GM19238 (cell line): ENCODE measurements at regions not wholly inside any gene's neighbourhood (a gene's known extent, or its start where the extent isn't known, plus 50 kb on each side); places are given as distances from the start of the nearest gene placed in this dataset.
"Not testable (repeated sequence)": the region's sequence is repeated elsewhere in the genome, so short reads cannot be mapped to it uniquely, and the experiment has no call there.

Experiments
- DNase-seq: peaks from one replicate; pipeline ENCODE4 v3.0.0; 2011; ENCODE audit warnings: low spot score; ENCODE audit not compliant: insufficient read length

DNA sequence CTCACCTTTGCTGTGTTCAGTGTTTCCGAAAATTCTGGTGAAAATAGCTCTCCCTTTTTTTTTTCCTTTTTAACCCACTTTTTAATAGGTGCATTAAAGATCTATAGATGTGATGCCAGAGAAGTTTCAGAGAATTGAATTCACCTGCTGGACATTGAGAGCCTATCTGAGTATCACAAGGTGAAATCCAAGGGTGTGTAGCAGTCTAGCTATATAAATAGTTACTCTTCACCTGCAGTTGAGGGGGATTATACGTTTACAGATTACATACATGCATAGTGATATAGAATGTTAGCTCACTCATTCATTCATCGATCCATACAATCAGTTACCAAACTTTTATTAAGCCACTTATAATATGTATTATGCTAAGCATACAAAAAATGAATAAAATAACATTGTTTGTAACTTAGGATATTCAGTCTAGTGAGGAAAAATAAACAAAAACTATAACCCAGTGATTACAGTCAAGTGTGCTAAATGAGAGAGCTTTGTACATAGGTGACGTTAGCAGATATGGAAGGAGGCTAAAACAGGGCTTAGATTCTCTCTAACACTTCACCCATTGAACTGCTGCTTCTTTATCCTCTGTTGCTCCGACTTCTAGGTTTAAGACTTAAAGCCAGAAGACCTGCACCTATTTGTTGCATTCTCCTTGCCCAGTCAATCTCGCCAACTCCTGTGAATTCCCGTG lies 769.0 kb downstream of the STIM2 start:
- no peak for DNase-seq

DNA sequence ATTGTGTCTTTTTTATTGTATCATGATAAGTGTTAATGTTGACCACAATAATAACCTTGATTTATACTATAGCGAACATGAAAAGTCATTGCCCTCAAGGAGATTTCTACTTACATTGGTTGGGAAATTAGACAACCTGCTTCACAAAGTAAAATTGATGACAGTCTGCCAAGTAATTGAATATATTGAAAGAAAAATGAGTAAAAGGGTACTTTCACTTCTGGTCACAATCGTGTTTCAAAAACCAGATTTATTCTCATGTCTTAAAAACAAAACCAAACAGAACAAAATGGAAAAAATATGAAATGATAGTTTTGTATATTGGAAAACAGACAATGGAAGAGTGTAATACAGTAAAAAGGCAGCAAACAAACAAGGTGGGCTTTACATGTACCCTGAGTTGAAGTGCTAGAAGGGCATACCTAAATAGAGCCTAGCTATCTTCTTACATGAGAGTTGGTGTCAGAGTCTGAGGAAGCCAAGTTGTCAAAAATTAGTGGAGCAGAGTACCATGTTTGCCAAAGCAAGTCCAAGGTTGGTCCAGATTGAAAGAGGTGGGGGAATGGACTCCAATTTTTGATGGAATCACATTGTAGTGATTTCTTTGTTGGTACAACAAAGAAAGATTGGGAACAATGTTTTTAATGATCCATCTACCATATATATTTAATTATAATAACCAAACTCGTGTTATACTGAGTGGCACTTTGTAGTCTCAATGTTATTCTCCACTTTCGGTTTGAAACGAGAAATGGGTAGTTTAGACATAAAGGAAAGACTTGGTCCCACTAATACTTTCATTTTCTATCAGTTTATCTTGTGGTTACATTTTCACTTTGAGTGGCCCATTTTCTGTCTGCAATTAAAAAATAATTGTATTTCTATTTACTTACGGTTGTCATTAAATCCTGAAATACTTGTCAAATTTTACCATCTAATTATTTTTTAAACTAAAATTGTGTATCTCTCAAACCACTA lies 775.6 kb downstream of the STIM2 start:
- no peak for DNase-seq

GRCh38 chr4:27638163-27638915 lies 777.7 kb downstream of the STIM2 start:
- no peak for DNase-seq

DNA sequence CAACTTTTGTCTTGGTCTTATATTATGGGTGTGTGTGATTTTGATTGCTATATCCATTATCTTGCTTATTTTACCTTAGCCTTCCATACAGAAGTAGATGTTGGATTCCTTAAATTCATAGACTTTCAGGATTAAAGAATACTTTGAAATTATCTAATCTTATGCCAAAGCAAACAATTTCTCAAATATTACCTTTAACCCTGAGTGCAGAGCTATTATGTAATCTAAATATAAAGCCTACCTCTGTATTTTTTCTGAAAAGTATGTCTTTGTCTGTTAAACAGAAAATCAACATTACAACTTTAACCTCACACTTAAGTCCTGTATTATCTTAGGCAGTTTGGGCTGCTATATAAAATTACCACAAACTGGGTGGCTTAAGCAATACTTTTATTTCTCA lies 782.5 kb downstream of the STIM2 start:
- DNase-seq: no peak

GRCh38 chr4:27648416-27648815 lies 787.8 kb downstream of the STIM2 start:
- no peak for DNase-seq

DNA sequence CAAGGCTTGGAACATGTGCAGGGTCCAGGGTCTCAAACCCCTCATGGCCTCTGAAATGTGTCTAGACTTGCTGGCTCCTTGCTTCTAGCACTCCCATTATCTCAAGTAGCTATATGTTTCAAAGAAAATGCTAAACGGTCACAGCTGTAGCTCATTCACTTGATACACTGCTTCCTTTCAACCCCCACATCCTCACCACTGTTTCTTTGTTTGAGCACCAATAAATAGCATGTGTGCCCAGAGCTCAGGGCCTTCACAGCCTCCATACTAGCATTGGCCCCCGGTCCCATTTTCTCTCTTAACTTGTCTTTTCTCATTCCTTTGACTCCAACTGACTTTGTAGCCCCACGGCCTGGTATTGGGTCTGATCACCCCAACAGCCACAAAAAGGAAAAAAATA lies 801.8 kb downstream of the STIM2 start:
- DNase-seq: no peak

DNA sequence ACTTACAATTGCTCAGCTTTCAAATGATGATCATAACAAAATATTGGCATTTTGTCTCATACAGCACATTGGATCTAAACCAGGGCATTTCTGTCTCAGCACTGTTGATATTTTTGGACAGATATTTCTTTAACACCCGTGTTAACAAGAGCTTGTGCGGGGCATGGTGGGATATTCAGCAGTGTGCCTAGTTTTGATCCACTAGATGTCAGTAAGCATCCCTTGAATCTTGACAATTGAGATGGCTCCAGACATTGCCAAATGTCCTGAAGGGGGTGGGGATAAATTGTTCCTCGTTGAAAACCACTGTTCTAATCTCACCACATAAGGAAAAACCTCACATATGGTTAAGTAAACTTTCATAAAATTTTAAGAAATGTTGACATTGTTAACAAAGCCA lies 806.3 kb downstream of the STIM2 start:
- DNase-seq: no peak

DNA sequence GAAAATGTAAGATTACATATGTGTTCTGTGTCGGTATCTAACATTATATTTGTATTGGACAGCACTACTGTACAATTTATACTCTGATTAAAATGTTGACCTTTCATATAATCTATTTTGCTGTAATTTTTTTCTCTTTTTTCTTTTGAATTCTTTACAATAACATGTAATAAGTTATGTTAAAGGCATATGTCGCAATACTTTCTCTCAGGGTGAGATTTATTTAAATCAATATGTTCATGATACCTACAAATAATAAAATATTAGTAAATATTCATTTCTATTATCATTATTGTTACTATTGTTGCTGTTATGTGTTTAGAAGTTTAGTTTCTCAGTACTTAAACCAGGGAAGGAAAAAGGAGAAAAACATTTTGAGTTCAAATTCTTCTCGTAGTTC lies 807.4 kb downstream of the STIM2 start:
- no peak for DNase-seq

DNA sequence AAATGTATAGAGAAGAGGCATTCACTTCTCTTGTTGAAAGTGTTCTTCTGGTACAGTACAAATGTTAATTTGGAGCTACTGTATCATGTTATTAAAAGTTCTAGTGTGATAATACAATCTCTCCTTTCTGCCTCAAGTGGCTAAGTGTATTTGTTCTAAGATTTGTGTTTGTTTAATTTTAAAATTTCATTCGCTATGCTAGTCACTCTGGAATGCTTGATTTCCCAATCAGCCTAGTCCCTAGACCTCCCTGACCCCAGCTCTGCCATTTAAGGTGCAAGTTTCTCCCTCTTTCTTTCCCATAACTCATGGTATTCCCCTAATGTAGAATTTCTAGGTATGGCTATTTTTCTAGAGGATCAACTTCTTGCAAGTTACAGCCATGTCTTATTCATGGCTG lies 817.4 kb downstream of the STIM2 start:
- DNase-seq: no peak

DNA sequence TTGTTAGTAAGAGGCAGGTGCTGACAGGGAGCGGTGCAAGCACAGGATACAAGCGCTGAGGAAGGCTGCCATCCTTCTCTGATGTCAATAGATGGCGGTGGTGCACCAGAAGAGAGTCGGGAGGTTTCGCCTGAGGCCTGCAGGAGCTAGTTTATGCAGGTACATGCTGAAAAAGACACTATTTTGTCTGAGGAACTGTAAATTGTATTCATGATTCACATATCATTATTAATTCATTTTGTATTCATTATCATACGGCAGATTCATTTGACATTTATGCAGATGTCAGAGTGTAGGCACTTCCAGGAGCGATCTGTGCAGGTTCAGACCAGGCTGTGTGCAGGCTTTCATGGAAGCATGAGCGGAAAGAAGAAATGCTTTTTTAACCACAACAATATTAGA lies 824.0 kb downstream of the STIM2 start:
- DNase-seq: no peak

DNA sequence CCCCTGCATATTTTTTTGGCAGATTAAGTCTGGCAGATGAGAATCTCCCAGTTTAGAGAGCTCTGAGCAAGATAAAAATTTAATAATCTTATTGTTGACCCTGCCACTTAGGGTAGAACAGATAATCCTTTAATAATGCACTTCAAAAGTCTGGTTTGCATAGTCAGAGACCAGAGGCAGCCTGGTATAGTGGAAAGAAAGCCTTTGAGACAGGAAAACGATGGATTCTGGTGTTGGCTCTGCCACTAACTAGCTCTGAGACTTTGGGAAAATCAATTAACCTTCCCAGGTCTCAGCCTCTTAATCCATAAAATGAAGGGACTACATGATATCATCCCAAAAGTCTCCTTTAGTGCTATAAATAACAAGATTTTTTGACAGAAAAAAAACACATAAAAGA lies 824.5 kb downstream of the STIM2 start:
- no peak for DNase-seq

DNA sequence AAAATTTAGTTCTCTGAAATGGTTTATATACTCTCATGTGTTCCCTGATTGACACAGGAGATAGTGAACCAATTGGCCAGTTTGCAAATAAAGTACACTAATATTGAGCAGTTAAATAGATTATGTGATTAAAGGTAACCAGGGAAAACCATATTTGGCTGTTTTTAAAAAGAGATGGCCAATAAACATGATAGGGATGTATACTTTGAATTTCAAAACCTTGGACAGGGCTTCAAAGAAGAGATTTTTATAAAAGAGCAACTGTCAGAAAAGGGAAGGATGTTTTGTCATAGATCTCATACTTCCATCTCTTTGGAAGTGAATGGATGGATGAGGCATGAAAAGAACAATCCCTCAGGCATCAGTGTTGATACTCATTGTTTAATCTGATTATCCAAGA lies 825.3 kb downstream of the STIM2 start:
- DNase-seq: no peak

- DNase-seq: no peak
Observed at GRCh38 chr4:27692158-27692557, 831.5 kb downstream of the STIM2 start.

GRCh38 chr4:27692868-27693634 lies 832.4 kb downstream of the STIM2 start:
- no peak for DNase-seq

DNA sequence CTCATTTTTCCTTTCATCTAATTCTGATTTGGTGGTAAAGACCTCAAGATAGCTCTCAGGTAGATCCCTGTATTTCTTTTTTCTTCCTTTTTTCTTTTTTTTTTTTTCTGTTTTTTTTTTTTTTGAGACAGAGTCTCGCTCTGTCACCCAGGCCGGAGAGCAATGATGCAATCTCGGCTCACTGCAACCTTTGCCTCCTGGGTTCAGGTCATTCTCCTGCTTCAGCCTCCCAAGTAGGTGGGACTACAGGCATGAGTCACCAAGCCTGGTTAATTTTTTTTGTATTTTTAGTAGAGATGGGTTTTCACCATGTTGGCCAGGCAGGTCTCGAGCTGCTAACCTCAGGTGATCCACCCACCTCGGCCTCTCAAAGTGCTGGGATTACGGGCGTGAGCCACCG lies 835.6 kb downstream of the STIM2 start:
- DNase-seq: not testable (repeated sequence)

DNA sequence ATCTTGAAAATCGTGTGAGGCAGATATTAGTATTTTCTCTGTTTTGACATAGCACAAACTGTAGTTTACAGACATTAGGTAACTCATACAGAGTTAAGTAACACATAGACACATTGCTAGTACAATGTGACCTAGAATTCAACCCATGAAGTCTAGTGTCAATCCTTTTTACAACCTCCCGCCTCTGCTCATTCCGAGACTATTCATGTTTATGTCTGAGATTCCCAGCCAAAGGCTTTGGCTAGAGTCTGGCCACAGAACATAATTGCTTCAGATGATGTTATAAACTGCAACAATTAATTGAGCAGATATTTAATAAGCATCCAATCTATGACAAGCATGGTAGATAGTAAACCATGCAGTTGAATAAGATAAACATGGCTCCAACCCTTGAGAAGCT lies 841.0 kb downstream of the STIM2 start:
- DNase-seq: no peak

GRCh38 chr4:27702730-27703431 lies 842.2 kb downstream of the STIM2 start:
- DNase-seq: no peak

DNA sequence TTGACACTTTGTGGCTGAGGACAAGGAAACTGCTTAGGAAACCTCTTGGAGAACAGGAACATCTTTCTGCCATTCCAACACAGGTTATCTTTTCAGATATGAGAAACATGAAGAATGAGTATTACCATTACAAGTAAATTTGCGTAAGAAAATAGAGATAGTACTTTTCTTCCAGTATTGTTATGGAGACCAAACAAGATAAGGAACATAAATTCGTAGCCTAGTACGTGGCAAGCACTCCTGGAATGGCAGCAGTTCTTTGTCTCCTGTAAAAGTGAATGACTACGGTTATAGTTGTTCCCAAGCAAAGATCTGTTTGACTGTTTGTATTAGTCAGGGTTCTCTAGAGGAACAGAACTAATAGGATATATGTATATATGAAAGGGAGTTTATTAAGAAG lies 843.1 kb downstream of the STIM2 start:
- DNase-seq: no peak

DNA sequence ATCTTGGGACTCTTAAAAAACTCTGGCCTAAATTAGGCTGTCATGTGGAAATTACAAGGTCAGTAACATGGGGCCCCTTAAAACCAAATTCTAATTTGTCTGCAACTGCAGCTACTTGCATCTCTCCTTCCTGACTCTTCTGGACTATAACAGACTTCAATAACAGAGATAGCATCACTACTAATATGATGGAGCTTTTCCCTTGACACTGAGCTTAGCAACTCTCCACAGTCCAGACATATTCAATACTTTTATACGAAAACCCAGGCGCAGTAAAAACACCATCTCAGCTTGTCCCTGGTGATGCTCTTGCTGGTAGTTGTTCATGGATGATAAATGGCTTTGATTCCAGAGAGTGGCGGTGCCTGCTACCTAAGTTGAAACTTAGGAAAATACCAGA lies 850.4 kb downstream of the STIM2 start:
- no peak for DNase-seq

GRCh38 chr4:27714073-27714472 lies 853.4 kb downstream of the STIM2 start:
- no peak for DNase-seq
